H1 (cell line): ENCODE measurements at regions not wholly inside any gene's neighbourhood (a gene's known extent, or its start where the extent isn't known, plus 50 kb on each side); places are given as distances from the start of the nearest gene placed in this dataset.

Experiments
- CTCF ChIA-PET: fragments of 300-600 bp; sonication (Branson Sonifier 250); formaldehyde crosslinking; loops from one replicate; lab custom pipeline; 2021; ENCODE audit not compliant: partially characterized antibody; lab: Charles Lee
- POLR2A ChIA-PET: fragments of 300-600 bp; sonication (Branson Sonifier 250); formaldehyde crosslinking; loops from one replicate; lab custom pipeline; 2021; ENCODE audit warnings: inconsistent platforms; ENCODE audit not compliant: partially characterized antibody; lab: Charles Lee
- DNase-seq, 2 experiments: peaks; one replicate each; pipeline versions ENCODE4 v3.0.0 to v3.0.0-alpha.2; 2010 to 2022; ENCODE audit warnings: low spot score in 2 of 2, low read depth in 1 of 2, mixed read lengths in 1 of 2
- FAIRE-seq: peaks from 2 replicates; lab custom pipeline; 2011; peaks lifted over from hg19 to GRCh38; lab: Jason Lieb, UNC
- H2AFZ ChIP-seq: 2 replicates; pipeline ENCODE4 v1.8.1; 2012; ENCODE audit warnings: low read length, inconsistent platforms
- H2AK5ac ChIP-seq: 2 replicates; pipeline ENCODE4 v1.6.1; 2013; ENCODE audit warnings: low read depth, low read length
- H2BK120ac ChIP-seq: replicated peaks from 2 replicates; pipeline ENCODE3; 2013; ENCODE audit warnings: low read depth, low read length, inconsistent platforms
- H2BK12ac ChIP-seq: 2 replicates; pipeline ENCODE4 v1.6.1; 2013; ENCODE audit warnings: low read depth, low read length
- H2BK15ac ChIP-seq: 2 replicates; pipeline ENCODE4 v1.6.1; 2013; ENCODE audit warnings: low read length
- H2BK20ac ChIP-seq: 2 replicates; pipeline ENCODE4 v1.6.1; 2013; ENCODE audit warnings: low read length
- H2BK5ac ChIP-seq: 2 replicates; pipeline ENCODE4 v1.6.1; 2013; ENCODE audit warnings: low read depth, low read length
- H3K14ac ChIP-seq: 2 replicates; pipeline ENCODE4 v1.6.1; 2013; ENCODE audit warnings: inconsistent platforms; ENCODE audit not compliant: insufficient read length
- H3K18ac ChIP-seq: 2 replicates; pipeline ENCODE4 v1.6.1; 2013; ENCODE audit warnings: low read length; ENCODE audit errors: extremely low read depth
- H3K23ac ChIP-seq: 2 replicates; pipeline ENCODE4 v1.6.1; 2013; ENCODE audit warnings: inconsistent platforms; ENCODE audit not compliant: insufficient read length
- H3K23me2 ChIP-seq: 2 replicates; pipeline ENCODE4 v1.6.1; 2013; ENCODE audit warnings: low read depth, low read length
- H3K27ac ChIP-seq: 2 replicates; pipeline ENCODE4 v1.6.1; 2011; ENCODE audit warnings: low read depth, low read length, inconsistent platforms
- H3K27me3 ChIP-seq, 4 experiments: replicated peaks in 1 of 4; 1 replicate in 1 of 4; 2 replicates in 3 of 4; pipeline versions ENCODE4 v1.6.1 to v1.8.1; 2011 to 2013; ENCODE audit warnings: low read length in 3 of 4, mild to moderate bottlenecking in 3 of 4, inconsistent platforms in 2 of 4, mixed read lengths in 2 of 4, moderate library complexity in 1 of 4; ENCODE audit not compliant: control insufficient read depth in 3 of 4, insufficient read depth in 3 of 4; ENCODE audit errors: extremely low read depth in 1 of 4
- H3K36me3 ChIP-seq, 4 experiments: 2 replicates each; pipeline versions ENCODE4 v1.6.1 to v1.8.1; 2011 to 2013; ENCODE audit warnings: mild to moderate bottlenecking in 4 of 4, low read length in 3 of 4, moderate library complexity in 2 of 4, control low read depth in 1 of 4, inconsistent platforms in 1 of 4; ENCODE audit not compliant: insufficient read depth in 4 of 4, control insufficient read depth in 2 of 4
- H3K4ac ChIP-seq: replicated peaks from 2 replicates; pipeline ENCODE3; 2013; ENCODE audit warnings: low read length, low read depth, mixed read lengths, inconsistent platforms; ENCODE audit not compliant: insufficient read length
- H3K4me1 ChIP-seq, 4 experiments: replicated peaks in 1 of 4; 1 replicate in 1 of 4; 2 replicates in 3 of 4; pipeline versions ENCODE4 v1.6.1 to v1.8.1; 2011 to 2013; ENCODE audit warnings: low read length in 3 of 4, inconsistent platforms in 2 of 4, mixed read lengths in 1 of 4; ENCODE audit not compliant: insufficient read depth in 4 of 4, control insufficient read depth in 3 of 4
- H3K4me2 ChIP-seq, 2 experiments: 2 replicates each; pipeline versions ENCODE4 v1.6.1 to v1.8.1; 2011 to 2013; ENCODE audit warnings: low read depth in 2 of 2, low read length in 2 of 2, control low read depth in 1 of 2, inconsistent platforms in 1 of 2, mild to moderate bottlenecking in 1 of 2; ENCODE audit not compliant: insufficient read depth in 1 of 2
- H3K4me3 ChIP-seq, 4 experiments: fragments of 200-600, 300-600 bp in 1 of 4; sonication (generic), shearing (Covaris generic), sonication (Bioruptor Twin) in 1 of 4; 2 replicates each; pipeline versions ENCODE4 v1.5.1 to v1.8.1; 2011 to 2016; ENCODE audit warnings: low read length in 4 of 4, low read depth in 3 of 4, control low read depth in 2 of 4, inconsistent platforms in 2 of 4, mild to moderate bottlenecking in 2 of 4, mixed read lengths in 1 of 4, moderate library complexity in 1 of 4; ENCODE audit not compliant: insufficient read depth in 2 of 4; ENCODE audit errors: extremely low read depth in 1 of 4
- H3K56ac ChIP-seq: replicated peaks from 2 replicates; pipeline ENCODE3; 2013; ENCODE audit warnings: low read depth, mild to moderate bottlenecking, mixed read lengths, low read length, inconsistent platforms; ENCODE audit not compliant: insufficient read length
- H3K79me1 ChIP-seq: 2 replicates; pipeline ENCODE4 v1.6.1; 2013; ENCODE audit warnings: low read depth, low read length, control low read depth
- H3K79me2 ChIP-seq, 2 experiments: 2 replicates each; pipeline versions ENCODE4 v1.6.1 to v1.8.1; 2012 to 2013; ENCODE audit warnings: low read length in 2 of 2, mild to moderate bottlenecking in 2 of 2, inconsistent platforms in 1 of 2; ENCODE audit not compliant: insufficient read depth in 2 of 2, control insufficient read depth in 1 of 2
- H3K9ac ChIP-seq, 4 experiments: replicated peaks in 1 of 4; 1 replicate in 1 of 4; 2 replicates in 3 of 4; pipeline versions ENCODE4 v1.6.1 to v1.8.1; 2011 to 2013; ENCODE audit warnings: low read depth in 3 of 4, low read length in 3 of 4, control low read depth in 2 of 4, mild to moderate bottlenecking in 2 of 4, moderate library complexity in 2 of 4, inconsistent platforms in 1 of 4; ENCODE audit errors: extremely low read depth in 1 of 4
- H3K9me3 ChIP-seq, 2 experiments: 2 replicates each; pipeline versions ENCODE4 v1.6.1 to v1.8.1; 2012 to 2013; ENCODE audit warnings: mild to moderate bottlenecking in 2 of 2, moderate library complexity in 2 of 2, control low read depth in 1 of 2, inconsistent platforms in 1 of 2, low read depth in 1 of 2, low read length in 1 of 2, mixed read lengths in 1 of 2; ENCODE audit not compliant: insufficient read depth in 2 of 2
- H4K20me1 ChIP-seq, 2 experiments: replicated peaks in 1 of 2; 2 replicates each; pipeline versions ENCODE3 to v1.8.1; 2011 to 2013; ENCODE audit warnings: inconsistent platforms in 2 of 2, low read length in 2 of 2, mild to moderate bottlenecking in 1 of 2; ENCODE audit not compliant: insufficient read depth in 2 of 2, control insufficient read depth in 1 of 2
- H4K5ac ChIP-seq: 2 replicates; pipeline ENCODE4 v1.6.1; 2013; ENCODE audit warnings: low read length, low read depth, mixed read lengths, inconsistent platforms; ENCODE audit not compliant: insufficient read length
- H4K8ac ChIP-seq: 2 replicates; pipeline ENCODE4 v1.8.0; 2013; ENCODE audit warnings: mild to moderate bottlenecking, moderate library complexity, low read length, inconsistent platforms; ENCODE audit not compliant: insufficient read depth; ENCODE audit errors: extremely low read depth
- H4K91ac ChIP-seq: replicated peaks from 2 replicates; pipeline ENCODE3; 2013; ENCODE audit warnings: low read length, mixed read lengths, inconsistent platforms; ENCODE audit not compliant: insufficient read length
- BACH1 ChIP-seq: IDR thresholded peaks from 2 replicates; pipeline ENCODE4 v1.6.1; 2012; ENCODE audit warnings: low read length, improper control_type of control experiment
- CREB1 ChIP-seq: IDR thresholded peaks from 2 replicates; pipeline ENCODE4 v1.6.1; 2012; ENCODE audit warnings: inconsistent platforms
- HDAC6 ChIP-seq: IDR thresholded peaks from one replicate; pipeline ENCODE4 v1.7.1; 2012; ENCODE audit warnings: low read depth, mild to moderate bottlenecking, inconsistent platforms, low read length, moderate library complexity
- KDM5A ChIP-seq: fragments of 200-600 bp; IDR thresholded peaks from 2 replicates; pipeline ENCODE4 v1.7.1; 2012; ENCODE audit warnings: mild to moderate bottlenecking, low read length, inconsistent platforms, mixed read lengths
- MAFK ChIP-seq: IDR thresholded peaks from 2 replicates; pipeline ENCODE4 v1.6.1; 2012; ENCODE audit warnings: low read depth, mild to moderate bottlenecking, improper control_type of control experiment, low read length
- NANOG ChIP-seq: IDR thresholded peaks from 2 replicates; pipeline ENCODE4 v1.6.1; 2011; ENCODE audit warnings: low read length, low read depth, mild to moderate bottlenecking, inconsistent platforms; ENCODE audit not compliant: insufficient read depth, poor library complexity, severe bottlenecking
- SAP30 ChIP-seq: fragments of 300-600 bp; sonication (generic); IDR thresholded peaks from 2 replicates; pipeline ENCODE4 v1.7.1; 2012; ENCODE audit warnings: low read length, moderate library complexity, mild to moderate bottlenecking, inconsistent platforms; ENCODE audit not compliant: insufficient read depth, insufficient replicate concordance
- SUZ12 ChIP-seq: fragments of 200-600 bp; sonication (generic); IDR thresholded peaks from 2 replicates; pipeline ENCODE4 v1.6.1; 2012; ENCODE audit warnings: mild to moderate bottlenecking, inconsistent platforms, low read length, moderate library complexity, mixed read lengths
- WGBS, 2 experiments: shearing (Covaris generic) in 1 of 2; methylation state at CpG; one replicate each; pipeline versions ENCODE4 v1.1.6 to v1.1.7; 2013 to 2015; ENCODE audit warnings: low lambda C conversion rate in 2 of 2, mixed read lengths in 2 of 2, inconsistent platforms in 1 of 2, low coverage in 1 of 2, missing lambda C conversion rate in 1 of 2; ENCODE audit not compliant: insufficient replicate concordance in 2 of 2, insufficient coverage in 1 of 2, insufficient read length in 1 of 2; ENCODE audit errors: extremely low coverage in 1 of 2, missing lambda C conversion rate in 1 of 2; 5-methylcytosine and 5-hydroxymethylcytosine counted together

DNA sequence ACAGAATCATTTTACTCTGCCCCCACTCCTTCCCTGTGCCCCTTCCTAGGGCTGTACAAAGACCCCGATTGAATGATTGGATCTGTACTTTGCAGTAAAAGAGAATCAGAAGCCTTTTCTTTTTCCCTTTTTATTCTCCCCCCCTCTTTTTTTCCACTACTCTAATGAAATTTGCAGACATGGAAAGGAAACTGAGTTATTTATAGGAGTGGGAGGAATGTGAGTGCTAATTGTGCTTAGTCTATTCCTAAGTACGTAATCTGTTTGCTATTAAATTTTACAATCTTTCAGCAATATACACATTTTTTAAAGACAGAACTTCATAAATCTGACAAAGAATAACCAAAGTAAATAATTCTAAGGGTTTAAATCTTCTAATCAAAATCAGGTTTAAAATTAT, 314.3 kb downstream of the MAP2K6 start:
- no peak for FAIRE-seq
- Histone ChIP-seq H2BK15ac (no peak overlapping the region), H3K36me3 (no peaks in the 10 kb centered on the region), H3K79me2 (no peaks in the 10 kb centered on the region), H3K4me2 (no peak overlapping the region), H3K4me3 (no peak overlapping the region), H3K9ac (no peak overlapping the region), H2BK12ac (no peak overlapping the region), H2BK120ac (no peak overlapping the region), H3K9me3 (no peaks in the 10 kb centered on the region), H3K23ac (no peak overlapping the region), H2AFZ (no peak overlapping the region), H3K27ac (no peak overlapping the region), H3K56ac (no peak overlapping the region), H3K14ac (no peak overlapping the region), H4K91ac (no peak overlapping the region), H3K18ac (no peak overlapping the region), H3K4me1 (no peaks in the 10 kb centered on the region), H4K8ac (no peak overlapping the region), H4K5ac (no peak overlapping the region), H3K79me1 (no peaks in the 10 kb centered on the region), H4K20me1 (no peaks in the 10 kb centered on the region), H2AK5ac (no peak overlapping the region), H2BK20ac (no peak overlapping the region), H2BK5ac (no peak overlapping the region), H3K4ac (no peak overlapping the region), H3K27me3 (no peaks in the 10 kb centered on the region), H3K23me2 (no peaks in the 10 kb centered on the region)
- TF ChIP-seq MAFK (no peak), BACH1 (no peak), CREB1 (no peak), KDM5A (no peak), HDAC6 (no peak), SUZ12 (no peak), SAP30 (no peak), NANOG (no peak)
- 90% methylated on average over 2 of the region's 2 CpGs; no CpG with 5 or more reads in 1 of the 2 experiments for WGBS, 2 experiments
- CTCF ChIA-PET, result interaction anchor here (1.0 kb wide), 1 partner anchor 10 kb away, joined by 3 read pairs; no protein-coding TSS in a partner anchor
- no peak for DNase-seq
- POLR2A ChIA-PET, result no interaction called here
